LNCAP (cell line): ENCODE measurements at regions not wholly inside any gene's neighbourhood (a gene's known extent, or its start where the extent isn't known, plus 50 kb on each side); places are given as distances from the start of the nearest gene placed in this dataset.

Experiments
- CTCF ChIP-seq: fragments of 450-650 bp; IDR thresholded peaks from 2 replicates; pipeline ENCODE4 v1.5.1; 2017; ENCODE audit warnings: mild to moderate bottlenecking

- TF ChIP-seq CTCF: no peak
Observed at GRCh38 chr2:129347486-129348217, 631.8 kb upstream of the RAB6C start.

- no peak for TF ChIP-seq CTCF
Observed at GRCh38 chr2:129354631-129355030, 624.8 kb upstream of the RAB6C start.

GRCh38 chr2:129361688-129362087 lies 617.8 kb upstream of the RAB6C start:
- no peak for TF ChIP-seq CTCF

GRCh38 chr2:129366263-129366662 lies 613.2 kb upstream of the RAB6C start:
- no peak for TF ChIP-seq CTCF

GRCh38 chr2:129367107-129367506 lies 612.4 kb upstream of the RAB6C start:
- TF ChIP-seq CTCF: no peak

- no peak for TF ChIP-seq CTCF
Observed at GRCh38 chr2:129369437-129369836, 610.0 kb upstream of the RAB6C start.

- TF ChIP-seq CTCF: no peak
Observed at GRCh38 chr2:129374452-129374851, 605.0 kb upstream of the RAB6C start.
